Skeletal muscle satellite cell (primary cell): ENCODE measurements at regions not wholly inside any gene's neighbourhood (a gene's known extent, or its start where the extent isn't known, plus 50 kb on each side); places are given as distances from the start of the nearest gene placed in this dataset.

Experiments used
- H3K27me3 ChIP-seq: 2 replicates; pipeline ENCODE4 v1.7.0; 2013; ENCODE audit warnings: low read length; ENCODE audit not compliant: control insufficient read depth, insufficient read depth
- H3K36me3 ChIP-seq: 2 replicates; pipeline ENCODE4 v1.7.0; 2013; ENCODE audit warnings: mild to moderate bottlenecking, control low read depth, low read length; ENCODE audit not compliant: insufficient read depth
- H3K4me1 ChIP-seq: 2 replicates; pipeline ENCODE4 v1.7.0; 2013; ENCODE audit warnings: low read length; ENCODE audit not compliant: control insufficient read depth, insufficient read depth
- H3K4me2 ChIP-seq: 2 replicates; pipeline ENCODE4 v1.7.0; 2013; ENCODE audit warnings: mild to moderate bottlenecking, low read length
- H3K4me3 ChIP-seq: 2 replicates; pipeline ENCODE4 v1.7.0; 2013; ENCODE audit warnings: low read length
- H3K9ac ChIP-seq: 2 replicates; pipeline ENCODE4 v1.7.0; 2013; ENCODE audit warnings: mild to moderate bottlenecking, low read depth, low read length, moderate library complexity
- H3K9me3 ChIP-seq: replicated peaks from 2 replicates; pipeline ENCODE4 v1.7.0; 2013; ENCODE audit warnings: mild to moderate bottlenecking, control low read depth, low read length

DNA sequence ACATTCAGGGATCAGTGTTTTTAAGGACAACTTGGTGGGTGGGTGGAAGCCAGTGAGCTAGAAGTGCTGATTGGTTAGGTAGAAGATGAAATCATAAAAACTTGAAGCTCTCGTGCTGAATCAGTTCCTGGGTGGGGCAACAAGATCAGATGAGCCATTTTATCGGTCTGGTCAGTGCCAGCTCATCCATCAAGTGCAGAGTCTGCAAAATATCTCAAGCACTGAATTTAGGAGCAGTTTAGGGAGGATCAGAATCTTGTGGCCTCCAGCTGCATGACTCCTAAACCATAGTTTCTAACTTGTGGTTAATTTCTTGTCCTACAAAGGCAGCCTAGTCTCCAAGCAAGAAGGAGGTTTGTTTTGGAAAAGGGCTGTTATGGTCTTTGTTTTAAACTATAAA, 166.4 kb downstream of the FAM170A start:
- Histone ChIP-seq H3K27me3 (no peaks in the 10 kb centered on the region), H3K4me3 (no peak overlapping the region), H3K9ac (no peak overlapping the region), H3K4me1 (no peaks in the 10 kb centered on the region), H3K36me3 (no peaks in the 10 kb centered on the region), H3K9me3 (no peaks in the 10 kb centered on the region), H3K4me2 (no peak overlapping the region)

- no peaks in the 10 kb centered on the region for H3K9me3 ChIP-seq
- no peak overlapping the region for H3K4me2 ChIP-seq
- no peaks in the 10 kb centered on the region for H3K27me3 ChIP-seq
- H3K4me3 ChIP-seq, result no peak overlapping the region
- H3K9ac ChIP-seq, result no peak overlapping the region
- H3K4me1 ChIP-seq, result no peaks in the 10 kb centered on the region
- no peaks in the 10 kb centered on the region for H3K36me3 ChIP-seq
These were observed 172.2 kb downstream of the FAM170A start for GRCh38 chr5:119801570-119801969.

GRCh38 chr5:119808024-119808423, 178.7 kb downstream of the FAM170A start:
- no peaks in the 10 kb centered on the region for H3K36me3 ChIP-seq
- H3K4me1 ChIP-seq, result no peaks in the 10 kb centered on the region
- H3K4me3 ChIP-seq, result no peak overlapping the region
- H3K4me2 ChIP-seq, result no peak overlapping the region
- no peak overlapping the region for H3K9ac ChIP-seq
- H3K27me3 ChIP-seq, result no peaks in the 10 kb centered on the region
- peaks cover 3% of the 10 kb centered on the region for H3K9me3 ChIP-seq

- Histone ChIP-seq H3K36me3 (no peaks in the 10 kb centered on the region), H3K4me2 (no peak overlapping the region), H3K9me3 (peaks cover 3% of the 10 kb centered on the region), H3K9ac (no peak overlapping the region), H3K4me3 (no peak overlapping the region), H3K4me1 (no peaks in the 10 kb centered on the region), H3K27me3 (no peaks in the 10 kb centered on the region)
These were observed 179.1 kb downstream of the FAM170A start for GRCh38 chr5:119808474-119808873.

GRCh38 chr5:119810217-119810616, 180.9 kb downstream of the FAM170A start:
- Histone ChIP-seq H3K9me3 (peaks cover 3% of the 10 kb centered on the region), H3K4me1 (no peaks in the 10 kb centered on the region), H3K4me3 (no peak overlapping the region), H3K4me2 (no peak overlapping the region), H3K27me3 (no peaks in the 10 kb centered on the region), H3K9ac (no peak overlapping the region), H3K36me3 (no peaks in the 10 kb centered on the region)

DNA sequence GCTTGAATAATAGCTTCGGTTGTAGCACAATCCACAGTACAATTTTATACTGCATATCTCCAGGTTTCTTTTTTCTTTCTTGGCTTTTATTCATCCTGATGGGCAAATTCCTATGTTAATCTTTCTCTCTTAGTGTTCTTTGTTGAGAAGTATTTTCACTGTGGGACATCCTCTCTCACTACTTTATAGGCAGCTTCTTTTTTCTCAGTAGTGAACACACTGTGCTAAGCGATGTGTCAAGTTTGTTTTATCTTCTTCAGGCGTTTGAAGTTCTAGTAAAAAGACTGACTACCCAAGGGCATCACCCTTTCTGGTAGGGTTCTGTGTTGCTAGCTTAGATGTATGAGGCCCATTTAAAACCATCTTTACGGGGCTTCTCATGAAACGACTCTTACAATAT, 182.1 kb downstream of the FAM170A start:
- Histone ChIP-seq H3K4me1 (no peaks in the 10 kb centered on the region), H3K4me2 (no peak overlapping the region), H3K9me3 (peaks cover 3% of the 10 kb centered on the region), H3K4me3 (no peak overlapping the region), H3K27me3 (no peaks in the 10 kb centered on the region), H3K9ac (no peak overlapping the region), H3K36me3 (no peaks in the 10 kb centered on the region)

GRCh38 chr5:119814655-119815054, 185.3 kb downstream of the FAM170A start:
- Histone ChIP-seq H3K4me2 (no peak overlapping the region), H3K4me1 (no peaks in the 10 kb centered on the region), H3K9me3 (no peaks in the 10 kb centered on the region), H3K9ac (no peak overlapping the region), H3K36me3 (no peaks in the 10 kb centered on the region), H3K27me3 (no peaks in the 10 kb centered on the region), H3K4me3 (no peak overlapping the region)

DNA sequence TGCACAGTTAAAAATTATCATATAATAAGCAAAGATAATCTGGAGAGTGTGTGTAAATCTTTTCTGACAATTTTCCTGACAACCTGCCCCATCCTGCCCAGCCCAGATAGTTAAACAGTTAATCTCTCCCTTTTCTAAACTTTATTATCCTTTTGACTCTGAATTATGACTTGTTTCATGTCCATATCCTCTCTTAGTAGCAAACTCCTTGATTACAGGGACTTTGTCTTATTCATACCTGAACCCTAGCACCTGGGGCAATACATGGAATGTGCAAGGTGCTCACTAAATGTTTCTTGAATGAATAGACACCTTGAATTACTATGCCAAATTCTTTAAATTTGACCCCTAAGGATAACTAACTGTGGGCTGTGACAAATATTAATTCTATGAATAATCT, 186.7 kb downstream of the FAM170A start:
- H3K27me3 ChIP-seq, result no peaks in the 10 kb centered on the region
- no peaks in the 10 kb centered on the region for H3K4me1 ChIP-seq
- H3K4me2 ChIP-seq, result no peak overlapping the region
- no peaks in the 10 kb centered on the region for H3K36me3 ChIP-seq
- no peak overlapping the region for H3K9ac ChIP-seq
- no peaks in the 10 kb centered on the region for H3K9me3 ChIP-seq
- H3K4me3 ChIP-seq, result no peak overlapping the region

DNA sequence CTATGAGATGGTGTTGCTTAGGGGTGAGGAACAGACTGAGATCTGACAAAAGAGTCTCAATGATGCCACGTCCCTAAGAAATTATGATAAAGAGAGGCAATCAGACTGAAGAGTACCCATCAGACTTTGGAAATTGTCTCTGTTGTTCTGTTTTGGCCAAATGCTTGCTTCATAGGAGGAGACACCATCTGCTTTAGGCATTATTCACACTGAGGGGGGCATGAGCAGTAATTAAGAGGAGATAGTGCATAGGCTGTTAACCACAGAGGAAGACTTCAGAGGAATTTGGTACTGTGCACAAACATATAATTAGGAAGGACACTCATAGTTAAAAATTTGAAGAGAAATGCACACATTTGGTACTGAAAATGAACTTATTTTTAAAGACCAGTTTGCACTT, 190.7 kb downstream of the FAM170A start:
- H3K9ac ChIP-seq, result no peak overlapping the region
- H3K9me3 ChIP-seq, result no peaks in the 10 kb centered on the region
- H3K4me2 ChIP-seq, result no peak overlapping the region
- no peaks in the 10 kb centered on the region for H3K27me3 ChIP-seq
- no peak overlapping the region for H3K4me3 ChIP-seq
- H3K4me1 ChIP-seq, result no peaks in the 10 kb centered on the region
- H3K36me3 ChIP-seq, result no peaks in the 10 kb centered on the region

DNA sequence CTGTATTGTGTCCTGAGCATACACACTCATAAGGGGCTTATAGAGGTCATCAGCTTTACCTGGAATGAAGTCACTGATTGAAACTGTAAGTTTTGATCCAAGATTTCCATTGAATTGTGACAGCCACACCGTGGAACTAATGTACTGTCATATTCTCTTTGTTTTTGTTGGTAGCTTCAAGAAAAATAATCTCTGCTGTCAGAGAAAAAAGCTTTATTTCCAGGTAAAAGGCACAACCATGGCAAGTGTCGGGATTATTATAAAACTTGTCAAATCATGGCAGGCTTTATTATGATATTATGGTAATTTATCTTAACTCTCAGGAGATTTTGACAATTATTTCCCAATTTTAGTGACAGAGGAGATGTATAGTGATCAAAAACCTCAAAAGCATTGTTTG, 191.2 kb downstream of the FAM170A start:
- no peak overlapping the region for H3K4me3 ChIP-seq
- H3K4me1 ChIP-seq, result no peaks in the 10 kb centered on the region
- no peaks in the 10 kb centered on the region for H3K27me3 ChIP-seq
- H3K9ac ChIP-seq, result no peak overlapping the region
- no peaks in the 10 kb centered on the region for H3K36me3 ChIP-seq
- no peaks in the 10 kb centered on the region for H3K9me3 ChIP-seq
- H3K4me2 ChIP-seq, result no peak overlapping the region

DNA sequence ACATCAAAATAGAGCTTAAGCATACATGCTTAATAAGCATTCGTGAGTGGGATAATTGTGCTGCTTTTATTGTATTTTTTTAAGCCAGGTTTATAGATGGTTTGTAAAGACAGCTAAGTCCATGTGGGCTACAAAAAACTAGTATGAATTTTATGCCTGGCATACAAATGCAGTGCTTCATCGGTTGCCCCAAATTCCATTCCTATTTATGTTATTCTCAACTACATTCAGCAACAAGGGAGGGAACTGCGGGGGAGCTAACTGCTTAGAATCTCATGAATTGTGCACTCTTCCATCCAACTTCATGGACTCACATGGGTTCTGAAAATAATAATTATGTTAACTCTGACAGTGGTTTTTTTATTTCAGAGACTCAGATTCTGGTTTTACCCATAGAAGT, 199.2 kb downstream of the FAM170A start:
- H3K4me2 ChIP-seq, result no peak overlapping the region
- H3K4me3 ChIP-seq, result no peak overlapping the region
- no peak overlapping the region for H3K9ac ChIP-seq
- no peaks in the 10 kb centered on the region for H3K27me3 ChIP-seq
- H3K4me1 ChIP-seq, result no peaks in the 10 kb centered on the region
- no peaks in the 10 kb centered on the region for H3K9me3 ChIP-seq
- H3K36me3 ChIP-seq, result no peaks in the 10 kb centered on the region

- H3K4me3 ChIP-seq, result no peak overlapping the region
- H3K36me3 ChIP-seq, result no peaks in the 10 kb centered on the region
- no peaks in the 10 kb centered on the region for H3K27me3 ChIP-seq
- no peaks in the 10 kb centered on the region for H3K4me1 ChIP-seq
- no peaks in the 10 kb centered on the region for H3K9me3 ChIP-seq
- no peak overlapping the region for H3K9ac ChIP-seq
- H3K4me2 ChIP-seq, result no peak overlapping the region
These were observed 200.0 kb downstream of the FAM170A start for GRCh38 chr5:119829341-119829740.
